TTC549 (cell line): ENCODE measurements at regions not wholly inside any gene's neighbourhood (a gene's known extent, or its start where the extent isn't known, plus 50 kb on each side); places are given as distances from the start of the nearest gene placed in this dataset.
"Not testable (repeated sequence)": the region's sequence is repeated elsewhere in the genome, so short reads cannot be mapped to it uniquely, and the experiment has no call there.

Experiments
- FAIRE-seq: peaks from 2 replicates; lab custom pipeline; 2012; peaks lifted over from hg19 to GRCh38; lab: Jason Lieb, UNC

- FAIRE-seq = no peak
These were observed 289.9 kb upstream of the SLC30A5 start for GRCh38 chr5:68803881-68804319.

GRCh38 chr5:68804343-68804742 lies 289.5 kb upstream of the SLC30A5 start:
- FAIRE-seq = no peak

- FAIRE-seq = no peak
These were observed 288.4 kb upstream of the SLC30A5 start for GRCh38 chr5:68805444-68805843.

- no peak for FAIRE-seq
These were observed 276.2 kb upstream of the SLC30A5 start for GRCh38 chr5:68817632-68818031.

GRCh38 chr5:68818057-68818695 lies 275.6 kb upstream of the SLC30A5 start:
- no peak for FAIRE-seq

- no peak for FAIRE-seq
These were observed 274.9 kb upstream of the SLC30A5 start for GRCh38 chr5:68818870-68819269.

- FAIRE-seq = no peak
These were observed 272.8 kb upstream of the SLC30A5 start for GRCh38 chr5:68821056-68821455.

- FAIRE-seq = no peak
These were observed 271.0 kb upstream of the SLC30A5 start for GRCh38 chr5:68822796-68823195.

- FAIRE-seq = no peak
These were observed 270.5 kb upstream of the SLC30A5 start for GRCh38 chr5:68823301-68823700.

GRCh38 chr5:68830377-68830898 lies 263.4 kb upstream of the SLC30A5 start:
- no peak for FAIRE-seq

- FAIRE-seq = no peak
These were observed 259.3 kb upstream of the SLC30A5 start for GRCh38 chr5:68834491-68834981.

GRCh38 chr5:68838157-68838718 lies 255.6 kb upstream of the SLC30A5 start:
- no peak for FAIRE-seq

- FAIRE-seq = no peak
These were observed 254.7 kb upstream of the SLC30A5 start for GRCh38 chr5:68839019-68839552.

- no peak for FAIRE-seq
These were observed 250.0 kb upstream of the SLC30A5 start for GRCh38 chr5:68843624-68844364.

- no peak for FAIRE-seq
These were observed 248.7 kb upstream of the SLC30A5 start for GRCh38 chr5:68845131-68845530.

GRCh38 chr5:68846828-68847227 lies 247.0 kb upstream of the SLC30A5 start:
- FAIRE-seq = no peak

- FAIRE-seq = no peak
These were observed 245.7 kb upstream of the SLC30A5 start for GRCh38 chr5:68848091-68848490.

- no peak for FAIRE-seq
These were observed 244.7 kb upstream of the SLC30A5 start for GRCh38 chr5:68849103-68849502.

- FAIRE-seq = no peak
These were observed 243.9 kb upstream of the SLC30A5 start for GRCh38 chr5:68849906-68850305.

GRCh38 chr5:68861099-68861498 lies 232.7 kb upstream of the SLC30A5 start:
- no peak for FAIRE-seq

- no peak for FAIRE-seq
These were observed 231.3 kb upstream of the SLC30A5 start for GRCh38 chr5:68862560-68862959.

GRCh38 chr5:68865192-68865591 lies 228.6 kb upstream of the SLC30A5 start:
- not testable (repeated sequence) for FAIRE-seq
